H1 (cell line): ENCODE measurements at regions not wholly inside any gene's neighbourhood (a gene's known extent, or its start where the extent isn't known, plus 50 kb on each side); places are given as distances from the start of the nearest gene placed in this dataset.

ENCODE experiments used
- CTCF ChIA-PET: fragments of 300-600 bp; sonication (Branson Sonifier 250); formaldehyde crosslinking; loops from one replicate; lab custom pipeline; 2021; ENCODE audit not compliant: partially characterized antibody; lab: Charles Lee
- POLR2A ChIA-PET: fragments of 300-600 bp; sonication (Branson Sonifier 250); formaldehyde crosslinking; loops from one replicate; lab custom pipeline; 2021; ENCODE audit warnings: inconsistent platforms; ENCODE audit not compliant: partially characterized antibody; lab: Charles Lee
- DNase-seq, 2 experiments: peaks; one replicate each; pipeline versions ENCODE4 v3.0.0 to v3.0.0-alpha.2; 2010 to 2022; ENCODE audit warnings: low spot score in 2 of 2, low read depth in 1 of 2, mixed read lengths in 1 of 2
- FAIRE-seq: peaks from 2 replicates; lab custom pipeline; 2011; peaks lifted over from hg19 to GRCh38; lab: Jason Lieb, UNC
- H2AFZ ChIP-seq: 2 replicates; pipeline ENCODE4 v1.8.1; 2012; ENCODE audit warnings: low read length, inconsistent platforms
- H2AK5ac ChIP-seq: 2 replicates; pipeline ENCODE4 v1.6.1; 2013; ENCODE audit warnings: low read depth, low read length
- H2BK120ac ChIP-seq: replicated peaks from 2 replicates; pipeline ENCODE3; 2013; ENCODE audit warnings: low read depth, low read length, inconsistent platforms
- H2BK12ac ChIP-seq: 2 replicates; pipeline ENCODE4 v1.6.1; 2013; ENCODE audit warnings: low read depth, low read length
- H2BK15ac ChIP-seq: 2 replicates; pipeline ENCODE4 v1.6.1; 2013; ENCODE audit warnings: low read length
- H2BK20ac ChIP-seq: 2 replicates; pipeline ENCODE4 v1.6.1; 2013; ENCODE audit warnings: low read length
- H2BK5ac ChIP-seq: 2 replicates; pipeline ENCODE4 v1.6.1; 2013; ENCODE audit warnings: low read depth, low read length
- H3K14ac ChIP-seq: 2 replicates; pipeline ENCODE4 v1.6.1; 2013; ENCODE audit warnings: inconsistent platforms; ENCODE audit not compliant: insufficient read length
- H3K18ac ChIP-seq: 2 replicates; pipeline ENCODE4 v1.6.1; 2013; ENCODE audit warnings: low read length; ENCODE audit errors: extremely low read depth
- H3K23ac ChIP-seq: 2 replicates; pipeline ENCODE4 v1.6.1; 2013; ENCODE audit warnings: inconsistent platforms; ENCODE audit not compliant: insufficient read length
- H3K23me2 ChIP-seq: 2 replicates; pipeline ENCODE4 v1.6.1; 2013; ENCODE audit warnings: low read depth, low read length
- H3K27ac ChIP-seq: 2 replicates; pipeline ENCODE4 v1.6.1; 2011; ENCODE audit warnings: low read depth, low read length, inconsistent platforms
- H3K27me3 ChIP-seq, 4 experiments: replicated peaks in 1 of 4; 1 replicate in 1 of 4; 2 replicates in 3 of 4; pipeline versions ENCODE4 v1.6.1 to v1.8.1; 2011 to 2013; ENCODE audit warnings: low read length in 3 of 4, mild to moderate bottlenecking in 3 of 4, inconsistent platforms in 2 of 4, mixed read lengths in 2 of 4, moderate library complexity in 1 of 4; ENCODE audit not compliant: control insufficient read depth in 3 of 4, insufficient read depth in 3 of 4; ENCODE audit errors: extremely low read depth in 1 of 4
- H3K36me3 ChIP-seq, 4 experiments: 2 replicates each; pipeline versions ENCODE4 v1.6.1 to v1.8.1; 2011 to 2013; ENCODE audit warnings: mild to moderate bottlenecking in 4 of 4, low read length in 3 of 4, moderate library complexity in 2 of 4, control low read depth in 1 of 4, inconsistent platforms in 1 of 4; ENCODE audit not compliant: insufficient read depth in 4 of 4, control insufficient read depth in 2 of 4
- H3K4ac ChIP-seq: replicated peaks from 2 replicates; pipeline ENCODE3; 2013; ENCODE audit warnings: low read length, low read depth, mixed read lengths, inconsistent platforms; ENCODE audit not compliant: insufficient read length
- H3K4me1 ChIP-seq, 4 experiments: replicated peaks in 1 of 4; 1 replicate in 1 of 4; 2 replicates in 3 of 4; pipeline versions ENCODE4 v1.6.1 to v1.8.1; 2011 to 2013; ENCODE audit warnings: low read length in 3 of 4, inconsistent platforms in 2 of 4, mixed read lengths in 1 of 4; ENCODE audit not compliant: insufficient read depth in 4 of 4, control insufficient read depth in 3 of 4
- H3K4me2 ChIP-seq, 2 experiments: 2 replicates each; pipeline versions ENCODE4 v1.6.1 to v1.8.1; 2011 to 2013; ENCODE audit warnings: low read depth in 2 of 2, low read length in 2 of 2, control low read depth in 1 of 2, inconsistent platforms in 1 of 2, mild to moderate bottlenecking in 1 of 2; ENCODE audit not compliant: insufficient read depth in 1 of 2
- H3K4me3 ChIP-seq, 4 experiments: fragments of 200-600, 300-600 bp in 1 of 4; sonication (generic), shearing (Covaris generic), sonication (Bioruptor Twin) in 1 of 4; 2 replicates each; pipeline versions ENCODE4 v1.5.1 to v1.8.1; 2011 to 2016; ENCODE audit warnings: low read length in 4 of 4, low read depth in 3 of 4, control low read depth in 2 of 4, inconsistent platforms in 2 of 4, mild to moderate bottlenecking in 2 of 4, mixed read lengths in 1 of 4, moderate library complexity in 1 of 4; ENCODE audit not compliant: insufficient read depth in 2 of 4; ENCODE audit errors: extremely low read depth in 1 of 4
- H3K56ac ChIP-seq: replicated peaks from 2 replicates; pipeline ENCODE3; 2013; ENCODE audit warnings: low read depth, mild to moderate bottlenecking, mixed read lengths, low read length, inconsistent platforms; ENCODE audit not compliant: insufficient read length
- H3K79me1 ChIP-seq: 2 replicates; pipeline ENCODE4 v1.6.1; 2013; ENCODE audit warnings: low read depth, low read length, control low read depth
- H3K79me2 ChIP-seq, 2 experiments: 2 replicates each; pipeline versions ENCODE4 v1.6.1 to v1.8.1; 2012 to 2013; ENCODE audit warnings: low read length in 2 of 2, mild to moderate bottlenecking in 2 of 2, inconsistent platforms in 1 of 2; ENCODE audit not compliant: insufficient read depth in 2 of 2, control insufficient read depth in 1 of 2
- H3K9ac ChIP-seq, 4 experiments: replicated peaks in 1 of 4; 1 replicate in 1 of 4; 2 replicates in 3 of 4; pipeline versions ENCODE4 v1.6.1 to v1.8.1; 2011 to 2013; ENCODE audit warnings: low read depth in 3 of 4, low read length in 3 of 4, control low read depth in 2 of 4, mild to moderate bottlenecking in 2 of 4, moderate library complexity in 2 of 4, inconsistent platforms in 1 of 4; ENCODE audit errors: extremely low read depth in 1 of 4
- H3K9me3 ChIP-seq, 2 experiments: 2 replicates each; pipeline versions ENCODE4 v1.6.1 to v1.8.1; 2012 to 2013; ENCODE audit warnings: mild to moderate bottlenecking in 2 of 2, moderate library complexity in 2 of 2, control low read depth in 1 of 2, inconsistent platforms in 1 of 2, low read depth in 1 of 2, low read length in 1 of 2, mixed read lengths in 1 of 2; ENCODE audit not compliant: insufficient read depth in 2 of 2
- H4K20me1 ChIP-seq, 2 experiments: replicated peaks in 1 of 2; 2 replicates each; pipeline versions ENCODE3 to v1.8.1; 2011 to 2013; ENCODE audit warnings: inconsistent platforms in 2 of 2, low read length in 2 of 2, mild to moderate bottlenecking in 1 of 2; ENCODE audit not compliant: insufficient read depth in 2 of 2, control insufficient read depth in 1 of 2
- H4K5ac ChIP-seq: 2 replicates; pipeline ENCODE4 v1.6.1; 2013; ENCODE audit warnings: low read length, low read depth, mixed read lengths, inconsistent platforms; ENCODE audit not compliant: insufficient read length
- H4K8ac ChIP-seq: 2 replicates; pipeline ENCODE4 v1.8.0; 2013; ENCODE audit warnings: mild to moderate bottlenecking, moderate library complexity, low read length, inconsistent platforms; ENCODE audit not compliant: insufficient read depth; ENCODE audit errors: extremely low read depth
- H4K91ac ChIP-seq: replicated peaks from 2 replicates; pipeline ENCODE3; 2013; ENCODE audit warnings: low read length, mixed read lengths, inconsistent platforms; ENCODE audit not compliant: insufficient read length
- ASH2L ChIP-seq: fragments of 200-600, 300-600 bp; sonication (generic); IDR thresholded peaks from one replicate; pipeline ENCODE4 v1.7.1; 2017; ENCODE audit warnings: low read length
- ATF2 ChIP-seq: IDR thresholded peaks from 2 replicates; pipeline ENCODE4 v1.6.1; 2012; ENCODE audit warnings: low read length, inconsistent platforms
- BCL11A ChIP-seq, 2 experiments: IDR thresholded peaks; one replicate each; pipeline ENCODE4 v1.6.1; 2011; ENCODE audit warnings: low read depth in 2 of 2, low read length in 2 of 2, mild to moderate bottlenecking in 2 of 2
- GABPA ChIP-seq: IDR thresholded peaks from 2 replicates; pipeline ENCODE4 v1.6.1; 2011; ENCODE audit warnings: mild to moderate bottlenecking, low read length, moderate library complexity, borderline replicate concordance; ENCODE audit not compliant: insufficient read depth
- SIRT6 ChIP-seq: IDR thresholded peaks from one replicate; pipeline ENCODE4 v1.7.1; 2012; ENCODE audit warnings: low read length, inconsistent platforms
- SP4 ChIP-seq: IDR thresholded peaks from 2 replicates; pipeline ENCODE4 v1.6.1; 2012; ENCODE audit warnings: low read length, inconsistent platforms
- SRF ChIP-seq: IDR thresholded peaks from 2 replicates; pipeline ENCODE4 v1.6.1; 2011; ENCODE audit warnings: mild to moderate bottlenecking, low read depth, low read length, moderate library complexity
- SUZ12 ChIP-seq: fragments of 200-600 bp; sonication (generic); IDR thresholded peaks from 2 replicates; pipeline ENCODE4 v1.6.1; 2012; ENCODE audit warnings: mild to moderate bottlenecking, inconsistent platforms, low read length, moderate library complexity, mixed read lengths
- TEAD4 ChIP-seq: IDR thresholded peaks from 2 replicates; pipeline ENCODE4 v1.6.1; 2012; ENCODE audit warnings: low read depth, low read length, inconsistent platforms, mixed read lengths
- WGBS, 2 experiments: shearing (Covaris generic) in 1 of 2; methylation state at CpG; one replicate each; pipeline versions ENCODE4 v1.1.6 to v1.1.7; 2013 to 2015; ENCODE audit warnings: low lambda C conversion rate in 2 of 2, mixed read lengths in 2 of 2, inconsistent platforms in 1 of 2, low coverage in 1 of 2, missing lambda C conversion rate in 1 of 2; ENCODE audit not compliant: insufficient replicate concordance in 2 of 2, insufficient coverage in 1 of 2, insufficient read length in 1 of 2; ENCODE audit errors: extremely low coverage in 1 of 2, missing lambda C conversion rate in 1 of 2; 5-methylcytosine and 5-hydroxymethylcytosine counted together

GRCh38 chr11:39255648-39256047, 2203.8 kb downstream of the LRRC4C start:
- no peaks in the 10 kb centered on the region for H3K27me3 ChIP-seq
- H4K5ac ChIP-seq: no peak overlapping the region
- peaks cover 6 to 17% of the 10 kb centered on the region in 2 experiments; a peak in 3 of 4 replicates for H3K9me3 ChIP-seq
- ChIA-PET CTCF (interaction anchor here (0.6 kb wide), 1 partner anchor 53 kb away, joined by 3 read pairs; no protein-coding TSS in a partner anchor), POLR2A (no interaction called here)
- no peak overlapping the region for H3K27ac ChIP-seq
- no peak overlapping the region for H2BK20ac ChIP-seq
- no peak overlapping the region for H2BK12ac ChIP-seq
- H2AFZ ChIP-seq: no peak overlapping the region
- H3K79me2 ChIP-seq: no peaks in the 10 kb centered on the region
- H2AK5ac ChIP-seq: no peak overlapping the region
- no peak overlapping the region for H3K4ac ChIP-seq
- no peaks in the 10 kb centered on the region for H3K4me1 ChIP-seq
- H3K56ac ChIP-seq: no peak overlapping the region
- H3K79me1 ChIP-seq: no peaks in the 10 kb centered on the region
- FAIRE-seq: no peak
- no peak overlapping the region for H2BK120ac ChIP-seq
- WGBS, 2 experiments: 100% methylated on average over 1 of the region's 1 CpG; no CpG with 5 or more reads in 1 of the 2 experiments
- DNase-seq: no peak
- H3K23ac ChIP-seq: no peak overlapping the region
- no peak overlapping the region for H3K9ac ChIP-seq
- H3K18ac ChIP-seq: no peak overlapping the region
- H3K14ac ChIP-seq: no peak overlapping the region
- H4K8ac ChIP-seq: no peak overlapping the region
- no peaks in the 10 kb centered on the region for H3K23me2 ChIP-seq
- TF ChIP-seq SUZ12 (no peak), ATF2 (no peak), GABPA (no peak), ASH2L (no peak), BCL11A (IDR thresholded peaks at IDR 0.05; ENCODE audit: low read depth in 2 of 2, low read length in 2 of 2) (no peak), TEAD4 (no peak), SP4 (no peak), SRF (no peak), SIRT6 (no peak)
- H2BK15ac ChIP-seq: no peak overlapping the region
- no peak overlapping the region for H4K91ac ChIP-seq
- H3K4me3 ChIP-seq: no peak overlapping the region
- peaks cover 0 to 2% (median 0%) of the 10 kb centered on the region in 4 experiments; a peak in 2 of 8 replicates for H3K36me3 ChIP-seq
- H4K20me1 ChIP-seq: no peaks in the 10 kb centered on the region
- H2BK5ac ChIP-seq: no peak overlapping the region
- H3K4me2 ChIP-seq: no peak overlapping the region
